ENCODE measurements at regions not wholly inside any gene's neighbourhood (a gene's known extent, or its start where the extent isn't known, plus 50 kb on each side); places are given as distances from the start of the nearest gene placed in this dataset.

DNA sequence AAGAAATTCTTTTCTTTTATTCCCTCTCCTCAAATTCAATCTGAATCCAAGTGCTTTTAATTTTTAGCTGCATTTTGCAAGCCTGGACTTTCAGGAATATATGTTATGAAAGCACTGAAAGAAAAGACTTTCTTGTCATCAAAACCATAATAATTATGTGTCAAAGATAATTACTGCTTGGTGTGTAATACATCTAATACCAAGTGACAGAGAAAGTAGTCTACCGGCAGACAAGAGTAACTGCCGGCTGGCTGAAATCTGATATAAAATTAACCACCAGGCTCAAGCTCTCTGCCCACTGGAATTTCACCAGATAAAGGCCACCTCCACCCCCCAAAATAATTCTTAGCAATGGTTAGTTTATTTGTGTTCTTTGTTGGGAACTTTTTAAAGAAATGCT, 220.9 kb upstream of the CDIN1 start:
- TF ChIP-seq Cebpa-rat (IDR thresholded peaks at IDR 0.05) = no peak
- peak overlapping the region; percentile 80 for H3K4me2 ChIP-seq
- no peak overlapping the region for H3K9ac ChIP-seq
- no peaks in the 10 kb centered on the region for H3K9me3 ChIP-seq
- H4K20me1 ChIP-seq = no peaks in the 10 kb centered on the region
- H3K4me1 ChIP-seq = peaks cover 53% of the 10 kb centered on the region
- no peak overlapping the region for H3K27ac ChIP-seq
- no peaks in the 10 kb centered on the region for H3K27me3 ChIP-seq
- H3K4me3 ChIP-seq = no peak overlapping the region
- no peaks in the 10 kb centered on the region for H3K36me3 ChIP-seq

DNA sequence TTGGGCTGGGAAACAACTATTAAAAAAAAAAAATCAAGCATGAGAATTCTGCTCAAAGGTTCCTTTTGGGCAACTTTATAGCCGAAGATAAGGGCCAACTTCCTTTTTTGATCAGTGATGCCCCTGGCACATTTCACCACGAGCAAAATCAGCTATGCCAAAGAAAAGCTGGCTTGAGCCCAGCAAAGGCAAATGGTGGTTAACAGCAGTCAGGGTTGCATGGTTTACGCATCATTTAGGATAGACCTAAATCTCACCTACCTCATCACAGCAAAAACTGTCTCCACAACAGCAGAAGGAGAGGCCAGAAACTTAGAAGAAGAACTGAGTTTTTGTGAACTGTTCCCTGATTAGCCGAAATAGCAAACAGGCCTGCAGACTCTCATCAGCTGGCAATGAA, 220.1 kb upstream of the CDIN1 start:
- H3K27ac ChIP-seq = no peak overlapping the region
- no peaks in the 10 kb centered on the region for H4K20me1 ChIP-seq
- H3K9me3 ChIP-seq = no peaks in the 10 kb centered on the region
- H3K36me3 ChIP-seq = no peaks in the 10 kb centered on the region
- H3K4me2 ChIP-seq = peak overlapping the region; percentile 80
- H3K4me3 ChIP-seq = no peak overlapping the region
- TF ChIP-seq Cebpa-rat (IDR thresholded peaks at IDR 0.05) = no peak
- H3K4me1 ChIP-seq = peaks cover 58% of the 10 kb centered on the region
- H3K9ac ChIP-seq = no peak overlapping the region
- no peaks in the 10 kb centered on the region for H3K27me3 ChIP-seq

DNA sequence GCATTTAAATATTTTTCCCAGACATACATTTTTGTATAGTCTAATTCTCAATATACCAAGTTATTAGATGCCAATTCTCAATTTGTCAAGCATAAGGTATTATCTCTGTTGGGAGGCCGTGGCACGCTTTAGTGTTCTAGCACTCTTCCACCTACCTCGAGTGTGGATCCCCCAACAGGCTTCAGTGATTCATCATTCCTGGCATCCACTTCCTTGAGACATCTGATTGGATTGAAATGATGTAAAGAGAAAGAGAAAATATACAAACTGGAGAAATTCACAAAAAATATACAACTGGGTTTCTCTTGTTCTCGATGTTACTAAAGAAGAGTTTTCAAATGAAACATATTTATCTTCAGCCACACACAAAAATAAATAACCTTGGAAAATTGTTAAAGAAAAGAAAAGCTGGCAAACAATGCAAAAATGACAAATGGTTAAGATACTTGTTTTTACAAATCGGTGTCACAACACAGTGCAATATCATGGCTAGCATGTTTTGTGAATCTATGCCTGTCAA, 218.0 kb upstream of the CDIN1 start:
- H3K4me1 ChIP-seq = peaks cover 48% of the 10 kb centered on the region
- no peak overlapping the region for H3K4me3 ChIP-seq
- H3K27me3 ChIP-seq = no peaks in the 10 kb centered on the region
- H3K4me2 ChIP-seq = no peak overlapping the region
- no peak overlapping the region for H3K9ac ChIP-seq
- H3K27ac ChIP-seq = no peak overlapping the region
- H3K36me3 ChIP-seq = no peaks in the 10 kb centered on the region
- no peaks in the 10 kb centered on the region for H3K9me3 ChIP-seq
- no peak for TF ChIP-seq Cebpa-rat (IDR thresholded peaks at IDR 0.05)
- no peaks in the 10 kb centered on the region for H4K20me1 ChIP-seq

DNA sequence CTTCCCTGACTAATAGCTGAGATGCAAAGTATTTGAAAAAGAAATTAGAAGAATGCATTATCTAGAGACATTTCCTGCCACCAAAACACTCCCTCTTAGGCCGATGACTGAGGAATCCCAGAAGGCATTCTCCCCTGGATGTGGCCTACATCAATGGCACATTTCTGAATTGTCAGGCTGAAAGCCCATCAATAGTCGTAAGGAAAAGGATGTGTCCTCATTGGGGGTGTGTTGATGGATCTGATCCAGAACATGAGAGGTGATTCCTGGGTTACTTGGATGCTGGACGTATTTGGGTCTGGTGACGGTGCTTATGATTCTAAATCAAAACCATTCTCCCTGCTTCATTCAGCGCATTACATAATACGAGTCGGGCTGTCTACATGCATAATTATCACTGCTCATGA, 216.9 kb upstream of the CDIN1 start:
- Histone ChIP-seq H4K20me1 (no peaks in the 10 kb centered on the region), H3K27ac (no peak overlapping the region), H3K36me3 (no peaks in the 10 kb centered on the region), H3K4me3 (no peak overlapping the region), H3K4me2 (no peak overlapping the region), H3K4me1 (peaks cover 37% of the 10 kb centered on the region), H3K9ac (no peak overlapping the region), H3K9me3 (no peaks in the 10 kb centered on the region), H3K27me3 (no peaks in the 10 kb centered on the region)
- TF ChIP-seq Cebpa-rat (IDR thresholded peaks at IDR 0.05) = no peak

DNA sequence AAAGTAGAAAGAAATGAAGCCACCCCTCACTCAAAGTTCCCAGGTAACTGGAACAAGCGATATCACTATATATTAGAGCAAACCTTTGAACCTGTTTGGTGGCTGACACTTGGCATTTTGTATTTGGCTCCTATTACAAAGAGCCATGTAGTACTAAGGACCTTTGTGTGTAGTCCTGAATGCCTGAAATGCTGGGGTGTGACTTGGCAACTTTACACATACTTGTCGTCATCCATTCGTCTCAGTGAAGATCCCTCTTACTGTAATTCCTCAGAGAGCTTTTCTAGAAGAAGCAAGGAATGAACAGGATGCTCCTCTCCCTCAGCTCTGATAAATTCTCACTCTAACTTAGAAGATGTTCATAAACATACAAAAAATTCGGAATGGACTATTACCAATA, 216.1 kb upstream of the CDIN1 start:
- H4K20me1 ChIP-seq = no peaks in the 10 kb centered on the region
- no peak for TF ChIP-seq Cebpa-rat (IDR thresholded peaks at IDR 0.05)
- peaks cover 29% of the 10 kb centered on the region for H3K4me1 ChIP-seq
- H3K27me3 ChIP-seq = no peaks in the 10 kb centered on the region
- H3K9me3 ChIP-seq = no peaks in the 10 kb centered on the region
- no peaks in the 10 kb centered on the region for H3K36me3 ChIP-seq
- no peak overlapping the region for H3K9ac ChIP-seq
- H3K4me3 ChIP-seq = no peak overlapping the region
- H3K27ac ChIP-seq = no peak overlapping the region
- no peak overlapping the region for H3K4me2 ChIP-seq

DNA sequence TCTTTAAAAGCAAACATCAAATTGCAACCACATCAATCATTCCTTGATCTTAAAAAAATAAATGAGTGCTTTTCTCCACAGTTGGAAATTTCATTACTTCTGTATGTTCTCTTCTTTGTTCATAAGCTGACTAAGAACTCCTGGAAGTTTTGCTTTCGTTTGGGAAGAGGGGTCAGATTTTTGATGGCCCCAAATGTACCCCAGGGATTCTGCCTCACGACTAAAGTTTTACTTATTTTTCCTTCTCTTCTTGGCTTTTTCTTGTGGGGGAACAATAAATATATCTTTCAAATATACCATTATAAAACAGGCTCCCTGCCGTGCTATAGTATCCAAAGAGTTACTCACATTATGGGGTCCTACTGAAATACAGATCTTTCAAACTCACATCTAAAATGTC, 215.0 kb upstream of the CDIN1 start:
- Histone ChIP-seq H4K20me1 (no peaks in the 10 kb centered on the region), H3K36me3 (no peaks in the 10 kb centered on the region), H3K27me3 (no peaks in the 10 kb centered on the region), H3K9ac (no peak overlapping the region), H3K4me1 (peaks cover 18% of the 10 kb centered on the region), H3K4me3 (no peak overlapping the region), H3K9me3 (no peaks in the 10 kb centered on the region), H3K4me2 (no peak overlapping the region), H3K27ac (no peak overlapping the region)
- no peak for TF ChIP-seq Cebpa-rat (IDR thresholded peaks at IDR 0.05)

DNA sequence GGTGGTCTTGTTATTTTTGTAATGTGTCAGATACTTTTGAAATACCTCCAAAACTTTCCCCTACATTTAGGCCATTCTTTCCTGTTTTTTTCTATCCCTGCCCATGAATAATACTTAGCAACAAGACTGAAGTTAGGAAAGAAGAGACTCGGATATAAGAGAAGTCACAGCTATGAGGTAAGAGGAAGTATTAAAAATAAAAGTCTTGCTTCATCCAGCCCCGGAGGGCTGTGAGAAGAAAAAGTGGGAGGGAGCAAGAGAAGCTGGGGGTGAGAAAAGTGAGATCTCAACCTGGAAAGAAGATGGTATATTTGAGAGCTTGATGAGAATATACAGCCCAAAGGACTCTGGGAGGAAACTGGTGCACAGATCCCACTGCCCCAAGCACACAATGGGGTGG, 213.5 kb upstream of the CDIN1 start:
- H3K4me3 ChIP-seq = no peak overlapping the region
- H3K9me3 ChIP-seq = no peaks in the 10 kb centered on the region
- no peaks in the 10 kb centered on the region for H4K20me1 ChIP-seq
- no peak overlapping the region for H3K9ac ChIP-seq
- no peak for TF ChIP-seq Cebpa-rat (IDR thresholded peaks at IDR 0.05)
- H3K4me2 ChIP-seq = no peak overlapping the region
- H3K27ac ChIP-seq = no peak overlapping the region
- H3K27me3 ChIP-seq = no peaks in the 10 kb centered on the region
- H3K4me1 ChIP-seq = peaks cover 9% of the 10 kb centered on the region; the same call in 1 of the 2 replicates
- H3K36me3 ChIP-seq = no peaks in the 10 kb centered on the region

DNA sequence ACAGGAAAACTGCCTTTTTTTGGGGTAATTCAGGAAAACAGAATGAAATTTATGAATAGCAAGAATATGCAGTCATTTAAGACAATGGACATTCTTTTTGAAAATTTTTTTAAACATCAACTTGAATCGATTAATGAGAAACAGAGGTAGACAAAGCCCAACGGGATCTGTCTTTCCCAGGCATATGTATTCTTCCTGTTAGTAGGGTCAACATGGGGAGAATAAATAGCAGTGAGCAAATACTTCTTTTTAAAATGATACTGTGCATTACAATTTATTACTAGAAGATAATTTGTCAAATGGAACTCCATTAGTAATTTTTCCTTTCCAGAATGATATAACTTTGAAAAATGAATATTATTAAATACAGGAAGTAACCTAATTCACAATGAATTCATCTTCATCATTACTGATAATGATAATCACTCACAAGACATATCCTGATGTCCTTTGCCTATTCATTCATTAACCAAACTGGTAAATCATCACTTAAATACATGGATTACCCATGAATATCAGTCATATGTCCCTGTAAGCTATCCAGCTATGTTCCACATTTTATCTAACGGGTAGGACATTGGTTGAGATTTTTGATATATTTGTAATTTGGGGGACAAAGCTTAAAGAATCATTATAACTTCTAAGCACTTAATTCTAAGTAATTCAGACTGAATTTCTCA, 209.2 kb upstream of the CDIN1 start:
- no peak for TF ChIP-seq Cebpa-rat (IDR thresholded peaks at IDR 0.05)
- H3K27ac ChIP-seq = no peak overlapping the region
- no peak overlapping the region for H3K9ac ChIP-seq

DNA sequence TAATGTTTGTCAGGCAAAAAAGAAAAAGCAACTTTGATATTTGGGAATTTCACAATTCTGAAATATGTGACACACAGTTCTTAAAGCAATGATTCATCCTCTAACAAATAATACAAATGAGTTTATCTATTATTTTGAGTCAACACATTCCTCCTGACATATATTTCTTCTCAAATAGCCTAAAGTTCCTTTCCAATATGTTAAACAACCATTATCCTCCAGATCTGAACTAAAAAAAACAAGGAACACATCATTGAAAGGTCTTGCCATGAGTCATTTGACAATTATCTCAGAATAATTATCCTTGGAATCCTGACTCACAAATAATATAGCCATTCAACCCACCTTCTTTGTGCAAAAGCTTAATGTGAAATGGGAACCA, 208.7 kb upstream of the CDIN1 start:
- Histone ChIP-seq H3K4me2 (no peak overlapping the region), H3K27ac (no peak overlapping the region)

More for the DNA sequence above, 209.2 kb upstream of the CDIN1 start:
- H3K4me3 ChIP-seq = no peak overlapping the region
- no peaks in the 10 kb centered on the region for H3K27me3 ChIP-seq
- no peaks in the 10 kb centered on the region for H3K36me3 ChIP-seq
- H3K4me1 ChIP-seq = no peaks in the 10 kb centered on the region
- no peaks in the 10 kb centered on the region for H4K20me1 ChIP-seq
- no peak overlapping the region for H3K4me2 ChIP-seq
- H3K9me3 ChIP-seq = no peaks in the 10 kb centered on the region

DNA sequence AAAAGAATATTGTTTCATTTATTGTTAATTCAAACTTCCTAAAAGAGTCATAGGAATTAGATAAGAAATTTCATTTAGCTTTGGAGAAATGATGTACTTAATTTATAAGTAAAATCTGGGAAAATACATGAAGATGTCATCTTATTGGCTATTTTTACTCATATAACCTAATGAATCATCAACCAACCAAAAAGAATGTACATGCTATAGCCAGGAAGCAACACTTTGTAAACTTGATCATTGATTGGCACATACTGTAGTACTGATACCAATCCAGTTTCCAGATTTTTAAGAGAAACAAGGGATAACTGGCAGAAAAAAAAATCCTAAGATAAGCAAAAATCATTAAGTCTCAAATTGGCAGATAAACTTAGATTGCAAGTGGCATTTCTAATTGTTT, 207.9 kb upstream of the CDIN1 start:
- H3K36me3 ChIP-seq = no peaks in the 10 kb centered on the region
- no peak overlapping the region for H3K4me2 ChIP-seq
- no peak overlapping the region for H3K27ac ChIP-seq
- no peaks in the 10 kb centered on the region for H3K4me1 ChIP-seq
- no peaks in the 10 kb centered on the region for H3K27me3 ChIP-seq
- H3K9me3 ChIP-seq = no peaks in the 10 kb centered on the region
- no peak overlapping the region for H3K4me3 ChIP-seq
- no peak for TF ChIP-seq Cebpa-rat (IDR thresholded peaks at IDR 0.05)
- H3K9ac ChIP-seq = no peak overlapping the region
- no peaks in the 10 kb centered on the region for H4K20me1 ChIP-seq

More for the DNA sequence above, 208.7 kb upstream of the CDIN1 start:
- H3K9me3 ChIP-seq = no peaks in the 10 kb centered on the region
- H3K36me3 ChIP-seq = no peaks in the 10 kb centered on the region
- no peak overlapping the region for H3K9ac ChIP-seq
- no peaks in the 10 kb centered on the region for H3K4me1 ChIP-seq
- H3K27me3 ChIP-seq = no peaks in the 10 kb centered on the region
- H3K4me3 ChIP-seq = no peak overlapping the region
- H4K20me1 ChIP-seq = no peaks in the 10 kb centered on the region
- TF ChIP-seq Cebpa-rat (IDR thresholded peaks at IDR 0.05) = no peak

DNA sequence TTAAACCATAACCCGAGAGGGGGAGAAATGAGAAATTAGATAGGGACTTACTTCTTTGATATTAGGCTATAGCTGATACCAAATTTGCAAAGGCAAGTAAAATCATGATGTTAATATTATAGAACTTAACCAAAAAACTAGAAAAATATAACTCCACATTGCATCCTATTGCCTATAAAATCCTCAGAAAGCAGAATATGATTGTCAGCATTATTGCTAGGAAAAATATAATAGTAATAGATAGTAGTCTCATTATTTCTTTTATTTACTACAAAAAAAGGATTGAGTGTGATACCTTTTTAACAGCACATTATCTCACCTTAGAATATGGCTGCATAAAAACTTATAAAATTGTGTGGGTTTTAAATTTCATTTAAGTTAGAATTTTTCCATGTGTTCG, 206.5 kb upstream of the CDIN1 start:
- Histone ChIP-seq H3K27ac (no peak overlapping the region), H3K9ac (no peak overlapping the region)
- TF ChIP-seq Cebpa-rat (IDR thresholded peaks at IDR 0.05) = no peak

More for the DNA sequence above, 206.5 kb upstream of the CDIN1 start:
- Histone ChIP-seq H3K36me3 (no peaks in the 10 kb centered on the region), H3K9me3 (no peaks in the 10 kb centered on the region), H3K4me3 (no peak overlapping the region), H3K4me2 (no peak overlapping the region), H4K20me1 (no peaks in the 10 kb centered on the region), H3K4me1 (no peaks in the 10 kb centered on the region), H3K27me3 (no peaks in the 10 kb centered on the region)
